ENCODE measurements at regions not wholly inside any gene's neighbourhood (a gene's known extent, or its start where the extent isn't known, plus 50 kb on each side); places are given as distances from the start of the nearest gene placed in this dataset.

- TF ChIP-seq ARNTL (CRISPR knock-in tag; IDR thresholded peaks at IDR 0.05; ENCODE audit: borderline replicate concordance, low read depth) (no peak), RARB (CRISPR knock-in tag; IDR thresholded peaks at IDR 0.05) (no peak)
- ATAC-seq = no peak
Measured at GRCh38 chr12:124630791-124631313, 63.4 kb upstream of the NCOR2 start.

GRCh38 chr12:124629789-124630480 is 62.5 kb upstream of the NCOR2 start:
- TF ChIP-seq ISL1 (CRISPR knock-in tag; IDR thresholded peaks at IDR 0.05) (no peak), TOX (CRISPR knock-in tag; IDR thresholded peaks at IDR 0.05; ENCODE audit: borderline replicate concordance) (no peak), CREB5 (CRISPR knock-in tag; IDR thresholded peaks at IDR 0.05; ENCODE audit: low read depth) (no peak), CSRNP3 (CRISPR knock-in tag; IDR thresholded peaks at IDR 0.05) (no peak), TCF4 (CRISPR knock-in tag; IDR thresholded peaks at IDR 0.05; ENCODE audit: borderline replicate concordance) (no peak), ZNF565 (CRISPR knock-in tag; conservative IDR thresholded peaks at IDR 0.05; ENCODE audit: low read depth) (no peak), OSR1 (CRISPR knock-in tag; IDR thresholded peaks at IDR 0.05) (no peak), ZFP3 (CRISPR knock-in tag; IDR thresholded peaks at IDR 0.05) (no peak), ARNTL (CRISPR knock-in tag; IDR thresholded peaks at IDR 0.05; ENCODE audit: borderline replicate concordance, low read depth) (no peak), CSDC2 (CRISPR knock-in tag; IDR thresholded peaks at IDR 0.05) (no peak), GLIS3 (CRISPR knock-in tag; IDR thresholded peaks at IDR 0.05) (no peak), RARB (CRISPR knock-in tag; IDR thresholded peaks at IDR 0.05) (no peak), ZC3H10 (CRISPR knock-in tag; IDR thresholded peaks at IDR 0.05) (no peak), PPARA (CRISPR knock-in tag; IDR thresholded peaks at IDR 0.05; ENCODE audit: borderline replicate concordance) (no peak), ZNF8 (CRISPR knock-in tag; IDR thresholded peaks at IDR 0.05) (no peak)
- ATAC-seq = no peak

GRCh38 chr12:124629117-124629516 is 61.7 kb upstream of the NCOR2 start:
- no peak for ATAC-seq
- no peak for TF ChIP-seq CREB5 (CRISPR knock-in tag; IDR thresholded peaks at IDR 0.05; ENCODE audit: low read depth)
- no peak for TF ChIP-seq ZFP30 (CRISPR knock-in tag; IDR thresholded peaks at IDR 0.05)
- TF ChIP-seq ZNF70 (CRISPR knock-in tag; IDR thresholded peaks at IDR 0.05) = no peak
- no peak for TF ChIP-seq ISL1 (CRISPR knock-in tag; IDR thresholded peaks at IDR 0.05)
- TF ChIP-seq ARNTL (CRISPR knock-in tag; IDR thresholded peaks at IDR 0.05; ENCODE audit: borderline replicate concordance, low read depth) = no peak
- TF ChIP-seq ESRRG (CRISPR knock-in tag; IDR thresholded peaks at IDR 0.05) = no peak
- no peak for TF ChIP-seq TOX (CRISPR knock-in tag; IDR thresholded peaks at IDR 0.05; ENCODE audit: borderline replicate concordance)
- no peak for TF ChIP-seq ZC3H10 (CRISPR knock-in tag; IDR thresholded peaks at IDR 0.05)
- TF ChIP-seq OSR1 (CRISPR knock-in tag; IDR thresholded peaks at IDR 0.05) = no peak
- TF ChIP-seq ZFP3 (CRISPR knock-in tag; IDR thresholded peaks at IDR 0.05) = no peak
- no peak for TF ChIP-seq RARB (CRISPR knock-in tag; IDR thresholded peaks at IDR 0.05)
- TF ChIP-seq CSRNP3 (CRISPR knock-in tag; IDR thresholded peaks at IDR 0.05) = no peak
- TF ChIP-seq SNAI2 (CRISPR knock-in tag; IDR thresholded peaks at IDR 0.05) = no peak
- no peak for TF ChIP-seq TCF4 (CRISPR knock-in tag; IDR thresholded peaks at IDR 0.05; ENCODE audit: borderline replicate concordance)
- no peak for TF ChIP-seq ZNF8 (CRISPR knock-in tag; IDR thresholded peaks at IDR 0.05)
- no peak for TF ChIP-seq TSHZ2 (CRISPR knock-in tag; IDR thresholded peaks at IDR 0.05)
- no peak for TF ChIP-seq ZNF565 (CRISPR knock-in tag; conservative IDR thresholded peaks at IDR 0.05; ENCODE audit: low read depth)
- TF ChIP-seq BACH2 (CRISPR knock-in tag; IDR thresholded peaks at IDR 0.05; ENCODE audit: borderline replicate concordance) = no peak
- no peak for TF ChIP-seq POU6F1 (CRISPR knock-in tag; IDR thresholded peaks at IDR 0.05; ENCODE audit: borderline replicate concordance, low read depth)
- TF ChIP-seq PATZ1 (CRISPR knock-in tag; IDR thresholded peaks at IDR 0.05; ENCODE audit: borderline replicate concordance) = no peak

All from SK-N-SH treated with all-trans-retinoic acid at 6 μM for 48 hours (cell line).